PC-3 (cell line): ENCODE measurements at regions not wholly inside any gene's neighbourhood (a gene's known extent, or its start where the extent isn't known, plus 50 kb on each side); places are given as distances from the start of the nearest gene placed in this dataset.

ENCODE experiments used
- EZH2 ChIP-seq: fragments of 300-600 bp; sonication (generic); IDR thresholded peaks from one replicate; pipeline ENCODE4 v1.6.1; 2017; ENCODE audit warnings: antibody characterized with exemption, mild to moderate bottlenecking, low read length; ENCODE audit not compliant: unreplicated experiment
- EZH2phosphoT487 ChIP-seq: fragments of 300-600 bp; sonication (generic); IDR thresholded peaks from 2 replicates; pipeline ENCODE4 v1.6.1; 2018; ENCODE audit warnings: mild to moderate bottlenecking, antibody characterized with exemption, low read length, borderline replicate concordance
- TF ChIP-seq, protein P1 (sequence below): fragments of 300-600 bp; sonication (generic); conservative IDR thresholded peaks from 2 replicates; pipeline ENCODE4 v1.5.1; 2017; ENCODE audit warnings: antibody characterized with exemption, low read depth, mild to moderate bottlenecking, low read length

DNA sequence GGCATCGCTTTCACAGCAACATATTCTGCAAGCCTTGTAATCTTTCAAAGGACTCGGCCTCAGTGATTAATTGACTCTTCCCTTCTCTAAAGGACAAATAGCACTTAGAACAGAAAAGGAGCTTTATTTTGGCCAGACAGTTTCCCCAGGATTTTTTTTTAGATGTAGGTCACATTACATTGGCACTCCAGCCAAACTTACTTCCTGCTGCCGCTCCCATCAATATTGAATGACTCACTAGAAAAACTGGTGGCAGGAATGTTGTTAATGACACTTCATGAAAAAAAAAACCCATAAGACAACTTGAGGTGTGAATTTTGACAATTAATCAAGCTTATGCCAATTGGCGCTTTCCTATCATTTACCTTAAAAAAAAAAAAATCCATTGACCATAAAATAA, 432.6 kb downstream of the TOX3 start:
- TF ChIP-seq, protein P1, sequence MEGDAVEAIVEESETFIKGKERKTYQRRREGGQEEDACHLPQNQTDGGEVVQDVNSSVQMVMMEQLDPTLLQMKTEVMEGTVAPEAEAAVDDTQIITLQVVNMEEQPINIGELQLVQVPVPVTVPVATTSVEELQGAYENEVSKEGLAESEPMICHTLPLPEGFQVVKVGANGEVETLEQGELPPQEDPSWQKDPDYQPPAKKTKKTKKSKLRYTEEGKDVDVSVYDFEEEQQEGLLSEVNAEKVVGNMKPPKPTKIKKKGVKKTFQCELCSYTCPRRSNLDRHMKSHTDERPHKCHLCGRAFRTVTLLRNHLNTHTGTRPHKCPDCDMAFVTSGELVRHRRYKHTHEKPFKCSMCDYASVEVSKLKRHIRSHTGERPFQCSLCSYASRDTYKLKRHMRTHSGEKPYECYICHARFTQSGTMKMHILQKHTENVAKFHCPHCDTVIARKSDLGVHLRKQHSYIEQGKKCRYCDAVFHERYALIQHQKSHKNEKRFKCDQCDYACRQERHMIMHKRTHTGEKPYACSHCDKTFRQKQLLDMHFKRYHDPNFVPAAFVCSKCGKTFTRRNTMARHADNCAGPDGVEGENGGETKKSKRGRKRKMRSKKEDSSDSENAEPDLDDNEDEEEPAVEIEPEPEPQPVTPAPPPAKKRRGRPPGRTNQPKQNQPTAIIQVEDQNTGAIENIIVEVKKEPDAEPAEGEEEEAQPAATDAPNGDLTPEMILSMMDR: no peak
- TF ChIP-seq EZH2 (no peak), EZH2phosphoT487 (no peak)
